A673 (cell line): ENCODE measurements at regions not wholly inside any gene's neighbourhood (a gene's known extent, or its start where the extent isn't known, plus 50 kb on each side); places are given as distances from the start of the nearest gene placed in this dataset.

Experiments
- BruUV-seq: library from RNA; stranded (reverse); fragments of 400-500 nt; replicated peaks from 2 replicates; lab custom pipeline; 2021; lab: Mats Ljungman, UMichigan
- CTCF ChIA-PET: fragments of 300-600 bp; sonication (Branson Sonifier 250); formaldehyde crosslinking; loops from one replicate; lab custom pipeline; 2022; ENCODE audit warnings: antibody characterized with exemption; lab: Charles Lee
- POLR2A ChIA-PET: fragments of 300-600 bp; sonication (Branson Sonifier 250); formaldehyde crosslinking; loops from one replicate; lab custom pipeline; 2022; ENCODE audit warnings: antibody characterized with exemption; ENCODE audit not compliant: low non-redundant PET; lab: Charles Lee
- DNase-seq: peaks from one replicate; pipeline ENCODE4 v3.0.0-alpha.2; 2015; ENCODE audit warnings: low spot score
- H3K27ac ChIP-seq: fragments of 200-600 bp; sonication (generic); 2 replicates; pipeline ENCODE4 v1.5.1; 2016; ENCODE audit warnings: mixed run types, low read depth, mild to moderate bottlenecking, mixed read lengths, antibody characterized with exemption, low read length; ENCODE audit not compliant: poor library complexity, severe bottlenecking
- H3K27me3 ChIP-seq: fragments of 200-600 bp; sonication (generic); replicated peaks from 2 replicates; pipeline ENCODE4 v1.6.1; 2017; ENCODE audit warnings: mixed run types, low read depth, mild to moderate bottlenecking, mixed read lengths, antibody characterized with exemption, low read length; ENCODE audit not compliant: insufficient read depth, poor library complexity
- H3K36me3 ChIP-seq: fragments of 200-600 bp; sonication (generic); 2 replicates; pipeline ENCODE4 v1.6.1; 2016; ENCODE audit warnings: mixed run types, mild to moderate bottlenecking, mixed read lengths, antibody characterized with exemption, low read length; ENCODE audit not compliant: insufficient read depth, poor library complexity, severe bottlenecking
- H3K4me1 ChIP-seq: fragments of 200-600 bp; sonication (generic); 2 replicates; pipeline ENCODE4 v1.6.1; 2017; ENCODE audit warnings: mixed run types, mild to moderate bottlenecking, mixed read lengths, antibody characterized with exemption, low read length; ENCODE audit not compliant: insufficient read depth, poor library complexity, severe bottlenecking
- H3K4me3 ChIP-seq: fragments of 200-600 bp; sonication (generic); 2 replicates; pipeline ENCODE4 v1.5.1; 2016; ENCODE audit warnings: low read depth, mixed run types, mild to moderate bottlenecking, mixed read lengths, low read length; ENCODE audit not compliant: poor library complexity, severe bottlenecking
- H3K9me3 ChIP-seq: fragments of 200-600 bp; sonication (generic); 2 replicates; pipeline ENCODE4 v1.6.1; 2016; ENCODE audit warnings: mixed run types, low read depth, mild to moderate bottlenecking, mixed read lengths, antibody characterized with exemption, low read length; ENCODE audit not compliant: poor library complexity, severe bottlenecking
- EZH2 ChIP-seq: fragments of 200-600 bp; sonication (generic); IDR thresholded peaks from 2 replicates; pipeline ENCODE4 v1.6.1; 2017; ENCODE audit warnings: borderline replicate concordance, low read depth, mild to moderate bottlenecking, mixed read lengths, antibody characterized with exemption, low read length; ENCODE audit not compliant: poor library complexity, severe bottlenecking
- intact Hi-C: fragments of 100-400 bp; cut with micrococcal nuclease; formaldehyde crosslinking; loops from one replicate; pipeline ENCODE4 v1.10.0; 2022; ENCODE audit not compliant: unreplicated experiment
- TF ChIP-seq, protein P1 (sequence below): fragments of 300-800, 200-600 bp; sonication (generic); conservative IDR thresholded peaks from 2 replicates; pipeline ENCODE4 v1.5.1; 2017; ENCODE audit warnings: low read depth, mild to moderate bottlenecking, antibody characterized with exemption, low read length, moderate library complexity, mixed read lengths

GRCh38 chr6:134478764-134479399 is 161.0 kb upstream of the SGK1 start:
- Histone ChIP-seq H3K27me3 (no peaks in the 10 kb centered on the region), H3K4me3 (no peak overlapping the region), H3K27ac (no peak overlapping the region), H3K9me3 (no peaks in the 10 kb centered on the region), H3K4me1 (no peaks in the 10 kb centered on the region), H3K36me3 (no peaks in the 10 kb centered on the region)
- intact Hi-C loops = no loop called here
- TF ChIP-seq EZH2 = no peak
- TF ChIP-seq, protein P1, sequence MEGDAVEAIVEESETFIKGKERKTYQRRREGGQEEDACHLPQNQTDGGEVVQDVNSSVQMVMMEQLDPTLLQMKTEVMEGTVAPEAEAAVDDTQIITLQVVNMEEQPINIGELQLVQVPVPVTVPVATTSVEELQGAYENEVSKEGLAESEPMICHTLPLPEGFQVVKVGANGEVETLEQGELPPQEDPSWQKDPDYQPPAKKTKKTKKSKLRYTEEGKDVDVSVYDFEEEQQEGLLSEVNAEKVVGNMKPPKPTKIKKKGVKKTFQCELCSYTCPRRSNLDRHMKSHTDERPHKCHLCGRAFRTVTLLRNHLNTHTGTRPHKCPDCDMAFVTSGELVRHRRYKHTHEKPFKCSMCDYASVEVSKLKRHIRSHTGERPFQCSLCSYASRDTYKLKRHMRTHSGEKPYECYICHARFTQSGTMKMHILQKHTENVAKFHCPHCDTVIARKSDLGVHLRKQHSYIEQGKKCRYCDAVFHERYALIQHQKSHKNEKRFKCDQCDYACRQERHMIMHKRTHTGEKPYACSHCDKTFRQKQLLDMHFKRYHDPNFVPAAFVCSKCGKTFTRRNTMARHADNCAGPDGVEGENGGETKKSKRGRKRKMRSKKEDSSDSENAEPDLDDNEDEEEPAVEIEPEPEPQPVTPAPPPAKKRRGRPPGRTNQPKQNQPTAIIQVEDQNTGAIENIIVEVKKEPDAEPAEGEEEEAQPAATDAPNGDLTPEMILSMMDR = no peak
- no peak for DNase-seq
- CTCF ChIA-PET = no interaction called here
- POLR2A ChIA-PET = no interaction called here
- BruUV-seq = no TSS peak

GRCh38 chr6:134477991-134478635 is 160.2 kb upstream of the SGK1 start:
- Histone ChIP-seq H3K9me3 (no peaks in the 10 kb centered on the region), H3K36me3 (no peaks in the 10 kb centered on the region), H3K4me3 (no peak overlapping the region), H3K27me3 (no peaks in the 10 kb centered on the region), H3K27ac (no peak overlapping the region), H3K4me1 (no peaks in the 10 kb centered on the region)
- TF ChIP-seq, protein P1 = no peak
- no peak for TF ChIP-seq EZH2
- ChIA-PET CTCF (no interaction called here), POLR2A (no interaction called here)
- DNase-seq = no peak
- intact Hi-C loops = no loop called here
- BruUV-seq = no TSS peak

- H3K36me3 ChIP-seq = no peaks in the 10 kb centered on the region
- no peak for DNase-seq
- TF ChIP-seq, protein P1 = no peak
- TF ChIP-seq EZH2 = no peak
- H3K4me1 ChIP-seq = no peaks in the 10 kb centered on the region
- CTCF ChIA-PET = no interaction called here
- H3K27ac ChIP-seq = no peak overlapping the region
- H3K27me3 ChIP-seq = no peaks in the 10 kb centered on the region
- no TSS peak for BruUV-seq
- no peak overlapping the region for H3K4me3 ChIP-seq
- intact Hi-C loops = no loop called here
- no peaks in the 10 kb centered on the region for H3K9me3 ChIP-seq
- POLR2A ChIA-PET = no interaction called here
These were observed 157.0 kb upstream of the SGK1 start for GRCh38 chr6:134474955-134475354.
